GM12891 (cell line): ENCODE measurements at regions not wholly inside any gene's neighbourhood (a gene's known extent, or its start where the extent isn't known, plus 50 kb on each side); places are given as distances from the start of the nearest gene placed in this dataset.

ENCODE experiments used
- DNase-seq: peaks from one replicate; pipeline ENCODE4 v3.0.0; 2011; ENCODE audit warnings: low spot score; ENCODE audit not compliant: insufficient read length
- FAIRE-seq: peaks from 2 replicates; lab custom pipeline; 2011; peaks lifted over from hg19 to GRCh38; lab: Jason Lieb, UNC
- PAX5 ChIP-seq: IDR thresholded peaks from 2 replicates; pipeline ENCODE4 v1.6.1; 2011; ENCODE audit warnings: low read length, moderate library complexity, mild to moderate bottlenecking; ENCODE audit not compliant: insufficient read depth, severe bottlenecking
- POLR2A ChIP-seq: IDR thresholded peaks from 2 replicates; pipeline ENCODE4 v1.6.1; 2011; ENCODE audit warnings: low read depth, low read length, control low read depth
- POLR2AphosphoS5 ChIP-seq: IDR thresholded peaks from 2 replicates; pipeline ENCODE4 v1.6.1; 2011; ENCODE audit warnings: low read depth, low read length, control low read depth
- POU2F2 ChIP-seq: IDR thresholded peaks from 2 replicates; pipeline ENCODE4 v1.6.1; 2011; ENCODE audit warnings: low read depth, mild to moderate bottlenecking, control low read depth, low read length, moderate library complexity
- SPI1 ChIP-seq: IDR thresholded peaks from 2 replicates; pipeline ENCODE4 v1.6.1; 2011; ENCODE audit warnings: low read depth, low read length, control low read depth
- TAF1 ChIP-seq: IDR thresholded peaks from 2 replicates; pipeline ENCODE4 v1.6.1; 2011; ENCODE audit warnings: low read depth, low read length, control low read depth

- TF ChIP-seq SPI1 (no peak), POU2F2 (no peak), POLR2A (no peak), POLR2AphosphoS5 (no peak), PAX5 (no peak), TAF1 (no peak)
- no peak for FAIRE-seq
- no peak for DNase-seq
Measured at GRCh38 chr4:123547216-123548165, 150.9 kb downstream of the SPRY1 start.

- FAIRE-seq = no peak
Measured at GRCh38 chr4:123553279-123553678, 156.7 kb downstream of the SPRY1 start.

GRCh38 chr4:123553733-123554637, 157.4 kb downstream of the SPRY1 start:
- FAIRE-seq = no peak
- no peak for TF ChIP-seq TAF1
- TF ChIP-seq SPI1 = no peak
- TF ChIP-seq POU2F2 = no peak
- no peak for TF ChIP-seq POLR2A
- TF ChIP-seq POLR2AphosphoS5 = no peak
- no peak for TF ChIP-seq PAX5
- DNase-seq = no peak

More at GRCh38 chr4:123553279-123553678, 156.7 kb downstream of the SPRY1 start:
- no peak for TF ChIP-seq TAF1
- TF ChIP-seq POLR2AphosphoS5 = no peak
- no peak for TF ChIP-seq PAX5
- TF ChIP-seq POLR2A = no peak
- TF ChIP-seq POU2F2 = no peak
- DNase-seq = no peak

GRCh38 chr4:123554801-123555232, 158.2 kb downstream of the SPRY1 start:
- DNase-seq (no peak), FAIRE-seq (no peak)
- TF ChIP-seq SPI1 (no peak), TAF1 (no peak), POU2F2 (no peak), POLR2A (no peak), POLR2AphosphoS5 (no peak), PAX5 (no peak)

- DNase-seq = no peak
- FAIRE-seq = no peak
- TF ChIP-seq POLR2AphosphoS5 (no peak), PAX5 (no peak), TAF1 (no peak), SPI1 (no peak), POU2F2 (no peak), POLR2A (no peak)
Measured at GRCh38 chr4:123555233-123555806, 158.7 kb downstream of the SPRY1 start.

- TF ChIP-seq POU2F2 = no peak
- no peak for TF ChIP-seq POLR2AphosphoS5
- TF ChIP-seq PAX5 = no peak
- TF ChIP-seq POLR2A = no peak
- TF ChIP-seq SPI1 = no peak
- TF ChIP-seq TAF1 = no peak
- FAIRE-seq (peak; percentile 31), DNase-seq (no peak)
Measured at GRCh38 chr4:123555807-123556273, 159.2 kb downstream of the SPRY1 start.

GRCh38 chr4:123556526-123556925, 159.9 kb downstream of the SPRY1 start:
- TF ChIP-seq POLR2A = no peak
- TF ChIP-seq SPI1 = no peak
- TF ChIP-seq POU2F2 = no peak
- no peak for TF ChIP-seq POLR2AphosphoS5
- no peak for TF ChIP-seq TAF1
- no peak for TF ChIP-seq PAX5
- no peak for DNase-seq
- no peak for FAIRE-seq

- TF ChIP-seq POLR2AphosphoS5 = no peak
- TF ChIP-seq POU2F2 = no peak
- TF ChIP-seq SPI1 = no peak
- TF ChIP-seq POLR2A = no peak
- TF ChIP-seq TAF1 = no peak
- no peak for TF ChIP-seq PAX5
- DNase-seq (no peak), FAIRE-seq (no peak)
Measured at GRCh38 chr4:123557857-123558536, 161.4 kb downstream of the SPRY1 start.

GRCh38 chr4:123558865-123559264, 162.3 kb downstream of the SPRY1 start:
- no peak for FAIRE-seq
- TF ChIP-seq SPI1 (no peak), POLR2A (no peak), PAX5 (no peak), POU2F2 (no peak), POLR2AphosphoS5 (no peak), TAF1 (no peak)
- DNase-seq = no peak
